HepG2 (cell line): ENCODE measurements at regions not wholly inside any gene's neighbourhood (a gene's known extent, or its start where the extent isn't known, plus 50 kb on each side); places are given as distances from the start of the nearest gene placed in this dataset.

Source experiments
- GABPA ChIP-seq, 2 experiments: IDR thresholded peaks; 2 replicates each; pipeline ENCODE4 v1.6.1; 2011 to 2016; ENCODE audit warnings: low read depth in 2 of 2, low read length in 1 of 2, missing biosample characterization in 1 of 2, missing genetic modification characterization in 1 of 2
- HIVEP1 ChIP-seq: sonication (generic); formaldehyde crosslinking; IDR thresholded peaks from 2 replicates; pipeline ENCODE4 v1.4.0; 2020; ENCODE audit warnings: mild to moderate bottlenecking, missing genetic modification reagents
- PATZ1 ChIP-seq: sonication (generic); formaldehyde crosslinking; IDR thresholded peaks from 2 replicates; pipeline ENCODE4 v1.4.0; 2020; ENCODE audit warnings: missing genetic modification reagents
- SALL2 ChIP-seq: sonication (generic); formaldehyde crosslinking; IDR thresholded peaks from 2 replicates; pipeline ENCODE4 v1.8.1; 2023; ENCODE audit warnings: mild to moderate bottlenecking, missing genetic modification reagents, inconsistent platforms
- ZNF501 ChIP-seq: sonication (generic); formaldehyde crosslinking; IDR thresholded peaks from 2 replicates; pipeline ENCODE4 v1.5.1; 2020; ENCODE audit warnings: mild to moderate bottlenecking, moderate library complexity, missing genetic modification reagents

DNA sequence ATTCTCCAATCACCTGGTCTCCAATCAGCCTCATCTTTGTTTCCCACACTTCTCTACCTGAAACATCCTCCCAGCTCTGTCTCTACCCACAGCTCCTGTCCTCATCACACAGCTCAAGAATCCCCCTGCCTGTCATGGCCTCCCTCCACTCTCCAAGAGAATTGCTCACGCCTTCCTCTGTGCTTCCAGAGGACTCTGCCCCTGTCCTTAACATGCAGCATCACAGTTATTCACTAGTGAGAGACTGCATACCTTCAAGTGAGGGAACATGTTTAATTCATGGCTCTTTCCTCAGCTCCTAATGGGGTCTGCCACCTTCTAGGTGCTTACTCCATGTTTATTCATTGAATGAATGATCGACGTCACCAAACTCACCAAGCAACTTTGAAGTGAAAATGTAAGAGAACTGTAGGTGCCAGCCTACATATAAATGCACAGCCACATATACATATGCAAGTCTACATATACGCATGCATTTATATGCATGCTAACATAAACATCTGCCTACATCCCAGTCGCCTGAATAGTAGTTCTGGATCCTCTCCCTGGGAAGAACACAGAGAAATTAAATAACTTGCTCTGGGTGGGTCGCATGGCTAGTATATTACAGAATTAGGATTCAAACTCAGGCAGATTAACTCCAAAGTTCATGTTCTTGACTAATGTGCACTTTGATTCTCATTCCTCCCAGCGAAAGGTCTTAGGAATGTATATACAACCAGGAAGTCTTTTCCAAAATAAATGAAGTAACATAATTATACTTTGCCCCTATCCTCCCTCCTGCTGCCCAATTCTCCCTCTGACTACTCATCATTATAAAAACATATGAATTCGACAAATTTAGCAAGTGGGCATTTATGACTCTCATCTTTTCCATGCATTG lies 295.6 kb downstream of the MAFB start:
- TF ChIP-seq SALL2, result no peak
- TF ChIP-seq GABPA (IDR thresholded peaks at IDR 0.05; ENCODE audit: low read depth, low read length), result no peak
- TF ChIP-seq GABPA (CRISPR knock-in tag; IDR thresholded peaks at IDR 0.05; ENCODE audit: low read depth), result no peak
- no peak for TF ChIP-seq HIVEP1 (CRISPR knock-in tag)
- no peak for TF ChIP-seq PATZ1 (CRISPR knock-in tag)
- no peak for TF ChIP-seq ZNF501 (CRISPR knock-in tag)
